Vagina (tissue), 2 donors: ENCODE measurements at regions not wholly inside any gene's neighbourhood (a gene's known extent, or its start where the extent isn't known, plus 50 kb on each side); places are given as distances from the start of the nearest gene placed in this dataset.
"Not testable (repeated sequence)": the region's sequence is repeated elsewhere in the genome, so short reads cannot be mapped to it uniquely, and the experiment has no call there.

Experiments used
- DNase-seq, 2 donors: peaks; one replicate each; pipeline ENCODE4 v3.0.0-alpha.2; 2017; ENCODE audit errors: extremely low spot score in 2 of 2
- H3K27ac ChIP-seq: fragments of 200-600 bp; sonication (generic); one replicate; pipeline ENCODE4 v1.5.1; 2019
- H3K27me3 ChIP-seq: fragments of 200-600 bp; sonication (generic); one replicate; pipeline ENCODE4 v1.5.1; 2019
- H3K36me3 ChIP-seq, 2 donors: fragments of 200-600 bp; sonication (generic); one replicate each; pipeline ENCODE4 v1.5.1; 2017 to 2019
- H3K4me1 ChIP-seq: fragments of 200-600 bp; sonication (generic); one replicate; pipeline ENCODE4 v1.5.1; 2019
- H3K4me3 ChIP-seq, 2 donors: fragments of 200-600 bp; sonication (generic); 1 replicate in 1 of 2; 2 replicates in 1 of 2; pipeline ENCODE4 v1.5.1; 2016 to 2019
- H3K9me3 ChIP-seq: fragments of 200-600 bp; sonication (generic); one replicate; pipeline ENCODE4 v1.5.1; 2019
- POLR2A ChIP-seq, 2 donors: fragments of 450-650 bp; IDR thresholded peaks; one replicate each; pipeline ENCODE4 v1.6.1; 2017; ENCODE audit warnings: antibody characterized with exemption in 2 of 2, mild to moderate bottlenecking in 2 of 2, moderate library complexity in 2 of 2
- POLR2AphosphoS5 ChIP-seq, 2 donors: sonication (generic); formaldehyde crosslinking; IDR thresholded peaks; one replicate each; pipeline ENCODE4 v1.9.0; 2017; ENCODE audit warnings: antibody characterized with exemption in 2 of 2, mild to moderate bottlenecking in 2 of 2, low read depth in 1 of 2; ENCODE audit not compliant: insufficient read depth in 1 of 2
- intact Hi-C: fragments of 100-400 bp; cut with DNase I; formaldehyde crosslinking; loops from one replicate; pipeline ENCODE4 v1.15.1; 2023
- TF ChIP-seq, protein P1 (sequence below), 3 experiments: fragments of 450-650 bp in 2 of 3; fragments of 200-600 bp in 1 of 3; sonication (generic) in 1 of 3; IDR thresholded peaks; one replicate each; pipeline ENCODE4 v1.5.1; 2017 to 2019; ENCODE audit warnings: antibody characterized with exemption in 3 of 3, mild to moderate bottlenecking in 2 of 3, moderate library complexity in 2 of 3

DNA sequence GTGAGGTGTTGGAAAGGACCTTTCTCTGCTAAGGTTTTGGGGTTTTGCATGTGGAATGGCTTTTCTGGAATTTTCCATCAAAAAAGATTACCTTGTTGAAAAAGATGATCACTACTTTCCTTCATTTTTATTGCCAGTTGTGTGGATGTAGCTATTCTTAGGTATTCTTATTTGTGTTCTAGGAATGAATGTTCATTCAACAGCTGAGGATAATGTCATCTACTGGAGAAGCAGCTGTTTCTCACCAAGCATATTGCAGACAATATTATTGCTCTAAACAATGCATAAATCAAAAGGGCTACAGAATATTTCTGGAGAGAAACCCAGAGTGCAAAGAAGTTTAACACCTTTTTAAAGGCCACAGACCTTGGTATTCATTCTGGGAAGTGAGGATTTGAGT lies 145.6 kb upstream of the CALCR start:
- no peaks in the 10 kb centered on the region for H3K27me3 ChIP-seq
- intact Hi-C loops, result no loop called here
- TF ChIP-seq POLR2AphosphoS5 (IDR thresholded peaks at IDR 0.05; ENCODE audit: insufficient read depth in 1 of 2, low read depth in 1 of 2), result no peak
- TF ChIP-seq, protein P1, sequence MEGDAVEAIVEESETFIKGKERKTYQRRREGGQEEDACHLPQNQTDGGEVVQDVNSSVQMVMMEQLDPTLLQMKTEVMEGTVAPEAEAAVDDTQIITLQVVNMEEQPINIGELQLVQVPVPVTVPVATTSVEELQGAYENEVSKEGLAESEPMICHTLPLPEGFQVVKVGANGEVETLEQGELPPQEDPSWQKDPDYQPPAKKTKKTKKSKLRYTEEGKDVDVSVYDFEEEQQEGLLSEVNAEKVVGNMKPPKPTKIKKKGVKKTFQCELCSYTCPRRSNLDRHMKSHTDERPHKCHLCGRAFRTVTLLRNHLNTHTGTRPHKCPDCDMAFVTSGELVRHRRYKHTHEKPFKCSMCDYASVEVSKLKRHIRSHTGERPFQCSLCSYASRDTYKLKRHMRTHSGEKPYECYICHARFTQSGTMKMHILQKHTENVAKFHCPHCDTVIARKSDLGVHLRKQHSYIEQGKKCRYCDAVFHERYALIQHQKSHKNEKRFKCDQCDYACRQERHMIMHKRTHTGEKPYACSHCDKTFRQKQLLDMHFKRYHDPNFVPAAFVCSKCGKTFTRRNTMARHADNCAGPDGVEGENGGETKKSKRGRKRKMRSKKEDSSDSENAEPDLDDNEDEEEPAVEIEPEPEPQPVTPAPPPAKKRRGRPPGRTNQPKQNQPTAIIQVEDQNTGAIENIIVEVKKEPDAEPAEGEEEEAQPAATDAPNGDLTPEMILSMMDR (IDR thresholded peaks at IDR 0.05), result no peak
- no peak for TF ChIP-seq POLR2A (IDR thresholded peaks at IDR 0.05)

GRCh38 chr7:93719546-93719945 lies 145.0 kb upstream of the CALCR start:
- Histone ChIP-seq H3K4me3 (no peak overlapping the region), H3K27ac (no peak overlapping the region), H3K27me3 (no peaks in the 10 kb centered on the region), H3K4me1 (no peaks in the 10 kb centered on the region), H3K36me3 (no peaks in the 10 kb centered on the region), H3K9me3 (no peaks in the 10 kb centered on the region)
- DNase-seq, result no peak
- intact Hi-C loops, result no loop called here
- TF ChIP-seq, protein P1 (IDR thresholded peaks at IDR 0.05), result no peak
- no peak for TF ChIP-seq POLR2A (IDR thresholded peaks at IDR 0.05)
- TF ChIP-seq POLR2AphosphoS5 (IDR thresholded peaks at IDR 0.05; ENCODE audit: insufficient read depth in 1 of 2, low read depth in 1 of 2), result no peak

More for the DNA sequence above, 145.6 kb upstream of the CALCR start:
- no peak for DNase-seq
- Histone ChIP-seq H3K4me1 (no peaks in the 10 kb centered on the region), H3K36me3 (no peaks in the 10 kb centered on the region), H3K9me3 (no peaks in the 10 kb centered on the region), H3K4me3 (no peak overlapping the region), H3K27ac (no peak overlapping the region)

DNA sequence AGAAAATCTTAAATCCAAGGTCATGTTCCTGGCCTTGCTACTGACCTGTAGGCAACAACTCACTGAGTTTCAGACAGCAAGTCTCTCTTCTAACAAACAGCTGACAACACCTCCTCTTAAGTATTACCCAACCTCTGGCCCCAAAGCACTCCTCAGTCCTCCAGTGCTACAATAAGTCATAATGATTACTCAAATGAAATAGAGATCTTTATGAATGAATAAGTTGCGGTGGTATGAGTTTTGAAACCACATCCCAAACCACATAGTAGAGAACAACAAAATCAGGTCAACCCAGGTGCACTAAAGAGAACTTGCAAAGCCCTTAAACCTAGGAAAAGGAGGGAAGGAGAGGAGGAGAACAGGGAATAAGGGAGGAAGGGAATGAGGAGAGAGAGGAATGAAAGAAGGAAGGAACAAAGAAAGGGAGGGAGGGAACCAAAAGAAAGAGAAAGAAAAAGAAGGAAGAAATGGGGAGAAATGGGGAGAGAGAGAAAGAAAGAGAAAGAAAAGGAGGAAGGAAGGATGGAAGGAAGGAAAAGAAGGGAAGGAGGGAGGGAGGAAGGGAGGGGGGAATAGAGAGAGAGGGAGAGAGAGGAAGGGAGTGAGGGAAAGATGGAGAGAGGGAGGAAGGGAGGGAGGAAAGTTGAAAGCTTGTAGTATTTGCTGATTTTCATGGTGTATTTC lies 142.8 kb upstream of the CALCR start:
- H3K27me3 ChIP-seq, result no peaks in the 10 kb centered on the region
- intact Hi-C loops, result no loop called here
- DNase-seq, result no peak
- no peak for TF ChIP-seq POLR2AphosphoS5 (IDR thresholded peaks at IDR 0.05; ENCODE audit: insufficient read depth in 1 of 2, low read depth in 1 of 2)
- TF ChIP-seq, protein P1 (IDR thresholded peaks at IDR 0.05), result no peak
- H3K27ac ChIP-seq, result no peak overlapping the region
- no peaks in the 10 kb centered on the region for H3K36me3 ChIP-seq
- H3K4me1 ChIP-seq, result no peaks in the 10 kb centered on the region
- H3K9me3 ChIP-seq, result no peaks in the 10 kb centered on the region
- no peak overlapping the region for H3K4me3 ChIP-seq

DNA sequence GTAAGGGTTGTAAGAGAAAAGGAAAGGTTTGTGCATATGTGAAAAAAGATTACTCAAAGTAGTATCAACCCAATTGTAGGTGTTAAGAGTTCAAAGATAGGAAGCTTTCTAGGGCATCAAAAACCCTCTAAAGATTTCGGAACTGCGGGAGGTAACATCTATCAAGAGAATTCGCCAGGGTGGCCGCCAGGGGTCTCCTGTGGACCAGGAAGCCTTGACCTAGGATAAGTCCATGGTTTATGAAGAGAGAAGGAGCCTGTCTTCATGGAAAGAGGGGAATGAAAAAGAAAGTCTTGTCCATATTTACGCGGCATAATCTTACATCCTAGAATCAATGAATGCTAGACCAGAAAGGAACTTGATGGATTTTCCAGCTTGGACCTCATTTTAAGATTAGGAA lies 140.7 kb upstream of the CALCR start:
- intact Hi-C loops, result no loop called here
- TF ChIP-seq POLR2AphosphoS5 (IDR thresholded peaks at IDR 0.05; ENCODE audit: insufficient read depth in 1 of 2, low read depth in 1 of 2) (no peak), POLR2A (IDR thresholded peaks at IDR 0.05) (no peak)
- TF ChIP-seq, protein P1 (IDR thresholded peaks at IDR 0.05), result no peak
- no peaks in the 10 kb centered on the region for H3K9me3 ChIP-seq
- H3K27me3 ChIP-seq, result no peaks in the 10 kb centered on the region
- no peak overlapping the region for H3K4me3 ChIP-seq
- no peak overlapping the region for H3K27ac ChIP-seq
- no peaks in the 10 kb centered on the region for H3K36me3 ChIP-seq
- H3K4me1 ChIP-seq, result no peaks in the 10 kb centered on the region
- no peak for DNase-seq

GRCh38 chr7:93711926-93712325 lies 137.4 kb upstream of the CALCR start:
- no peak for DNase-seq

DNA sequence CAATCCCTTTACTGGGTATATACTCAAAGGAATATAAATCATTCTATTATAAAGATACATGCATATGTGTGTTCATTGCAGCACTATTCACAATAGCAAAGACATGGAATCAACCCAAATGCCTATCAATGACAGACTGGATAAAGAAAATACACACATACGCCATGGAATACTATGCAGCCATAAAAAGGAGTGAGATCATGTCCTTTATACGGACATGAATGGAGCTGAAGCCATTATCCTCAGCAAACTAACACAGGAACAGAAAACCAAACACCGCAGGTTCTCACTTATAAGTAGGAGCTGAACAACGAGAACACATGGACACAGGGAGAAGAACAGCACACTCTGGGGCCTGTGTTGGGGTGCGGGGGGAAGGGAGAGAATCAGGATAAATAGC lies 133.7 kb upstream of the CALCR start:
- H3K4me3 ChIP-seq, H3K9me3 ChIP-seq, H3K36me3 ChIP-seq, intact Hi-C loops, H3K27ac ChIP-seq, H3K27me3 ChIP-seq, H3K4me1 ChIP-seq, DNase-seq: not testable (repeated sequence)

More at GRCh38 chr7:93711926-93712325, 137.4 kb upstream of the CALCR start:
- no peak overlapping the region for H3K27ac ChIP-seq
- TF ChIP-seq POLR2AphosphoS5 (IDR thresholded peaks at IDR 0.05; ENCODE audit: insufficient read depth in 1 of 2, low read depth in 1 of 2), result no peak
- no peak for TF ChIP-seq POLR2A (IDR thresholded peaks at IDR 0.05)
- TF ChIP-seq, protein P1 (IDR thresholded peaks at IDR 0.05), result no peak
- H3K4me3 ChIP-seq, result no peak overlapping the region
- H3K27me3 ChIP-seq, result no peaks in the 10 kb centered on the region
- intact Hi-C loops, result no loop called here
- no peaks in the 10 kb centered on the region for H3K9me3 ChIP-seq
- no peaks in the 10 kb centered on the region for H3K36me3 ChIP-seq
- no peaks in the 10 kb centered on the region for H3K4me1 ChIP-seq
